IPS DF 4.7 (cell line): ENCODE measurements at regions not wholly inside any gene's neighbourhood (a gene's known extent, or its start where the extent isn't known, plus 50 kb on each side); places are given as distances from the start of the nearest gene placed in this dataset.
"Not testable (repeated sequence)": the region's sequence is repeated elsewhere in the genome, so short reads cannot be mapped to it uniquely, and the experiment has no call there.

ENCODE experiments used
- DNase-seq: peaks from one replicate; pipeline ENCODE4 v3.0.0-alpha.2; 2013; ENCODE audit warnings: low spot score; ENCODE audit errors: extremely low read depth

DNA sequence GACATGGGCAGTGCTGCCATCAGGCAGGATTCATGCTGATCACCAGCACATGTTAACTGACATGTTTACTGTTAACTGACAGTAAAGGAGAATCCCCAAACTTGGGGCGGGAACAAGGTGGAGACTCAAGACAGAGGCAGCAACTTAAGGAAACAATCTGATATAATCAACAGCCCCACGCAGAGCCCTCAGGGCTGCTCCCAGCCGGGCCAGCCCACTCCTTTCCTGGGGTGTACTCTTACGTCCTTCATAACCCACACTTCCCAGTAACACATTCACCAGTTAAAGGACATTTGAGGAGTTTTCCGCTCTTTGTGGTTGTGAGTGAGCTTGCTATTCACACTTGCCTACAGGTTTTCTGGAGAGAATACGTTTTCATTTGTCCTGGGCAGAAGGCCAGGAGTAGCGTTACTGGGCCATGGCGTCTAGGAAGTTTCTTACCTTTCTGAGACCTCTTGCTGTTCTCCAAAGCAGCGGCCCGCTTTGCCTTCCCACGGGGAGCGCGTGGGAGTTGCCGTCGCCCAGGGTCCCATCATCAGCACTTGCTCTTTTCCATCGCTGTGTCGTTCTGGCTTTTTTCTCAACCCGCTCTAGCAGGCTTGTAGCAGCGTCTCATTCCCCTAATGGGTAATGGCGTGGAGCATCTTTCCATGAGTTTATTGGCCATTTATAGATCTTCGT, 56.4 kb downstream of the FOXF2 start:
- no peak for DNase-seq

DNA sequence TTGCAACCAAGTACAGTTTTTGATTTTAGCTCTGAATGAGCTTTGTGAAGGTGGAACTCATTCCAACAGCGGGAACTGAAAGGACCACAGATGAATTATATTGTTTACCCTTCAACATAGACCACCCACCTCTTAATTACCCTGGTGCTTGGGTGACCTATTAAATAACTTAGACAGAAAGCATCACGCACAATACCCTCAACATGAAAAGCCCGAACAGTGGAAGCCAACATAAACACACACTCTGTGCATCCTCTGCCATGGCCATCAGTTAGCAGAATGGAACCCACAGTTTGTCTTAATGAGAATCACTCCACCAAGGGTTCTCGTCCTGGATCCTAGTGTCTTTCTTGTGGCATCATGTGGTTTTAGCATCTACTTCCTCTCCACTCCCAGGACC, 60.5 kb downstream of the FOXF2 start:
- DNase-seq, result no peak

DNA sequence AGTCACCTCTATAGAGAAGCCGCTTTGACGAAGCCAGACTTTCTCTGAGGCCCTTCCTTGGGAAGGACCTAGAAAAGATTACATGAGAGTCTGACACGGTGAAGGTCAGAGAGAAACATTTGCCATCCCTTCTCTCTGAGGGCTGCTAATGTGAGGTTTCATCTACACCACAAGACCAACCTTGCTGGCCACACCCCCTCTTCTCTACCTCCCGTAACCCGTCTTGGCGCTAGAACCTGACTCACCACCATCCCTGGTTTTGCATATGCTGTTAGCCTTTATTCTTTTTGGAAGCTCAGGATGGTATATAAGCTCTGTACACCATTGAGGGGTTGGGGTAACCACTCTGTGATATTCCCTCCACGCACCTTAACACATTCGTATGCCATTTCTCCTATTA, 63.6 kb downstream of the FOXF2 start:
- DNase-seq, result no peak

DNA sequence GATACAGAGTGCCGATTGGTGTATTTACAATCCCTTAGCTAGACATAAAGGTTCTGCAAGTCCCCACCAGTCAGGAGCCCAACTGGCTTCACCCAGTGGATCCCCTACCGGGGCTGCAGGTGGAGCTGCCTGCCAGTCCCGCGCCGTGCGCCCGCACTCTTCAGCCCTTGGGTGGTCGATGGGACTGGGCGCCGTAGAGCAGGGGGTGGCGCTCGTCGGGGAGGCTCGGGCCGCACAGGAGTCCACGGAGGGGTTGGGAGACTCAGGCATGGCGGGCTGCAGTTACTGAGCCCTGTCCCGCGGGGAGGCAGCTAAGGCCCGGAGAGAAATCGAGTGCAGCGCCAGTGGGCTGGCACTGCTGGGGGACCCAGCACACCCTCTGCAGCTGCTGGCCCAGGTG, 67.4 kb downstream of the FOXF2 start:
- DNase-seq, result not testable (repeated sequence)

DNA sequence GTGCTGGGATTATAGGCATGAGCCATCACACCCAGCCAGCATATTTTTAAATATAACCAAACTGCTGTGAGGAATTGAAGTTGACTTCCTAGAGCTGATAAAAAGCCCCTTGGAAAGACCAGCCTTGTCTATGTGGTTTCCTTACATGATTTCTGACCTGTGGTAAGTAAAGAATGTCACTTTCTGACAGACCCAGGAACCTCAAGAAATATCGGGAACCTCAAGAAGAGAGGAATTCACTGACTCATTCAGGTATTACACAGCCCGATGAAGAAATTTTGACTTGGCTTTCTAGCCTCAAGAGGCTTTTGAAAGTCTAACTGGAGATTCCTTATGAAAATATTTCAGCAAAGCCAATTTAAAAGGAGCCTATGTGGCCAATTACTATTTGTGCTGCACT, 71.8 kb downstream of the FOXF2 start:
- no peak for DNase-seq

DNA sequence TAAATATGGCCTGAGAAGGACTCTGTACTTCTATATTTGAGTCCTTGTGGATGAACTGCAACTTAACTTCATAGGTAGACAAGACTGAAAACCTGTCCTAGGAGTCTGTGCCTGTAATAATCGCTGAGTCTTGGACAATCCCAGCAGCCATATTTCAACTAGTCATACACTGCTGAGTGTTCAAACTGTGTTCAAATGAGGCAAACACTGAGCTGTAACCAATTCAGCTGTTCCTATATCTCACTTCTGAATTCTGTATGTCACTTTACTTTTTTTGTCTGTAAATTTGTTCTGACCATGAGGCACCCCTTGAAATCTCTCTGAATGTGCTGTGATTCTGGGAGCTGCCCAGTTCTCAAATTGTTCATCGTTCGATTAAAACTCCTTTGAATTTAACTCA, 72.4 kb downstream of the FOXF2 start:
- DNase-seq, result no peak

DNA sequence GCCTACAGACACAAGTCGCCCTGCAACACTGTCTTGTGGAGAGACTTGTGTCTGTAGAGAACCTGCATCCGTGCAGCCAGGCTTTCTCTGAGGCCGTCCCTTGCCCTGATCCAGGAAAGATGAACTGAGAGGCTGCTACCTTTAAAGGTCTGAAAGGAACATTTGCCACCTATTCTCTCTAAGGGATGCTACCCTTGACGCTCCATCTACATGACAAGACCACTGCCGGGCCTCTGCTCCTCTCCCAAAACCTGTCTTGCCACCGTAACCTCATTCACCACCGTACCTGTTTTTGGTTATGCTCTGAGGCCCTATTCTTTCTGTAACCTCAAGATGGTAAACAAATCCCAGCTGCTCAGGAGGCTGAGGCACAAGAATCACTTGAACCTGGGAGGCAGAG, 73.9 kb downstream of the FOXF2 start:
- DNase-seq, result no peak

DNA sequence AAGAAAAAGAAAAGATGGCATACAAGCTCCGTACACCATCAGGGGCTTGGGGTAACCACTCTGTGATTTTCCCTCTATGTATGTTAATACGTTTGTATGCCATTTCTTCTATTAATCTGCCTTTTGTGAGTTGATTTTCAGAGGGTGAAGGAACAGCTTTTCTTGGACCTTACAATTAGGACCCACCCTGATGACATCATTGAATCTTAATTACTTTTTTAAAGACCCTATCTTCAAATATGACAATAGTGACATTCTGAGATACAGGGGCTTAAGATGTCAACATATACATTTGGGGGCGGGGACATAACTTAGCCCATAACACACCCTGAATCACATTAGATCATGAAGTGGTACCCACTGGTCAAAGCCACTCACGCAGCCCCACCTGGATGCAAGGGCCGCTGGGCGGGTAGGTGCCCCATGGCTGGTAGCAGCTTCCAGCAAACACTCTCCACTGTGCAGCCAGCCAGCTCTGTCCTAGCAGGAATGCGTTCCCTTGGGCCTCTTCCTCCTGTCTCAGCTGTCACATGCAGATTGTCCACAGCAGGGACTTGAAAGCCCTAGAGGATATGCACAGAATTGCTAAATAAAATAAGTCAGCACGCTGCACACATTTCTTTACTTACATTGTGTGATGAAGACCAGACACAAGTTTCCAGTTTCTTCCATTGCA, 74.5 kb downstream of the FOXF2 start:
- DNase-seq, result no peak

DNA sequence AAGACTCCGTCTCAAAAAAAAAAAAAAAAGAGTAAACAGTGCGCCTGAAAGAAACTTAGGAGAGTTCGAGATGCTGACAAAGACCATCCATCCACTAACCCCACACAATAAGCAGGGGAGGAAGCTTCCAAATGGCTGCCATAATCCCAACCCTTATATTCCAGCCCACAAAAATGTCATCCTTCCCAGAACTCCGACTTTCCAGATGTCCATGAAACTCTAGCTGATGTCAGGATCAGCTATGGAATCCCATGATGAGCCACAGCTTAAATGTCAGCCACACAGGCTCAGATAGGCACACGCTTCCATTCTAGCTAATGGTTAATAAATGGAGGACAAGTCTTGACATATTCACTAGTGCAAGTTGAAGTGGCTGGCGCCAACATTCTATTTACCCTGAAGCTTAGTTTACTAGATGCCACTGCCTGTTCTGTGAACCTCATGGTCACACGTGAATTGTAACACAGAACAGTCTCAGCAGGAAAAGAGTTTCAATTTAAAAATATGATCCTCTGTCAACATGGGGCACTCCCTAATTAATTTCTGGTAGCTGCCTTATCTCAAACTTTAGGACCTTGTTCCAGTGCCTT, 75.5 kb downstream of the FOXF2 start:
- DNase-seq, result no peak

DNA sequence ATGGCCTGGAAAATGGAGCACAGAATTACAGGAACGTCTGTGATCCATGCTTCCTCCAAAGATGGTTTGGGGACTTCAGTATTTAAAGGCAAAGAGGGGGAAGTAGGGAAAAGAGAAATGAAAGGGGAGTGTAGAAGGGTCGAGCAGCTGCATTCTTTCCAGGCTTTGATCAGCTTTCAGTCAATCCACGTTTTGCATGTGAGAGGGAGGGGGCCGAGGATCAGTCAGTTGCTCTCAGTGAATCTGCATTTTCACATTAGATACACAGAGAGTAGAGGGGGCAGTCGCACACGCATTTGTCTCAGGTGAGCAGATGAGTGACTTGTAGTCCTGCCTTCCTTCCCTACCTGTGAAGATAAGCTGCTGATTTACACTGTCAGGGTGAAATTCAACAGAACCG, 78.8 kb downstream of the FOXF2 start:
- DNase-seq, result no peak

DNA sequence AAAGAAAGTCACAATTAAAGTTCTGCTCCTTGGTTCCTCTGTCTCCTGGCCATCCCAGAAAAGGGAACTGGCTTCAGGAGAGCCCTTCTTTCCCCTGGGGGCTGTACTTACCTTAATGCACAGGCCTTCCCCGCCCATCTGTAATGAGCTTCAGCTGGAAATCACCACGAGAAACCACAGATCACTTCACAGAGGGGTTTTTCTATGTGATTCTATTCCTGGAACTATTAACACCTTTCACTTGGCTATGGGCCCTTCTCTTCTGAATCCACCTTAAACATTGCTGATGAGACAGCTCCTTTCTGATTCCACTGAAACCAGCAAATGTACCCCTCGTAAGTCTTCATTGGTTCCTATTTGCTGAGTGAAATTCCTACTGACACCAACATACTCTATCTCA, 80.7 kb downstream of the FOXF2 start:
- no peak for DNase-seq

DNA sequence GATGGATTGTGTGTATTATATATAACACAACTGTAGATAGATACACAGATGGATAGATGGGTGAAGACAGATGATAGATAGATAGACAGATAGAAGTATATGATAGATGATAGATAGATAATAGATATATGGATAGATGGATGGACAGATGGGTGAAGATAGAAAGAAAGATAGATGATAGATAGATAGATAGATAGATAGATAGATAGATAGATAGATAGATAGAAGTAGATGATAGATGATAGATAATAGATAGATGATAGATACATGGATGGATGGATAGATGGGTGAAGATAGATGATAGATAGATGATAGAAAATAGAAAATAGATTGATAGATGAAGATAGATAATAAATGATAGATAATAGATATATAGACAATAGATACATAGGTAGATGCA, 83.3 kb downstream of the FOXF2 start:
- no peak for DNase-seq

DNA sequence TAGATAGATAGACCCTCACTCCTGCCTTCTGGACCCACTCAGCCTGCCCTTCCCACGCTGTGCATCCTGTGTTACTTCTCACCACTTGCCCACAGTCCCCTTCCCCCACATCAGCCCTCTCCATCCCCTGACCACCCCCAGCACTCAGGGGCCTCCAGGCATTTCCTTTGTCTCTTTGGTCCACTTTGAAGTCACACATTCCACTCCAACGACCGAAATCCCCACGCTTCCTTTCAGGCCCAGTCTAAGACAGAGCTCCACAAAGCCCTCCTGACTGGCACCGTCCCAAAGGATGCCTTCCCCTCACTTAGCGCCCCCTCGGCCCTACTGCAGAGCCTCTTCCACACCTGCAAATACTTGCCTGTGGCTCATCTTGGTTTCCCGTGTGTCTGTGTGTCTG, 83.8 kb downstream of the FOXF2 start:
- DNase-seq, result no peak

DNA sequence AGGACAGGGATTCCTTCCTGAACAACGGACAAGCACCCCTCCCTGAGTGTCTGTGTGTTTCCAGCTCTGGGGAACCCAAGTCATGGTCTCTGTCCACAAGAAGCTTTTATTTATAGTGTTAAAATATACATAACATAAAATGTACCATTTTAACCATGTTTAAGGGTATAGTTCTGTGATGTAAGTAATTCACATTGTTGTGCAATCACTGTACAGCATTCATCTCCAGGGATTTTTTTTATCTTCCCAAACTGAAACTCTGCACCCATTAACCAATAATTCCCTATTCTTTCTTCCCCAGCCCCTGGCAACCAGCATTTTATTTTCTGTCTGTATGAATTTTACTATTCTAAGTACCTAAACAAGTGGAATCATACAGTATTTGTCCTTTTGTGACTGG, 84.2 kb downstream of the FOXF2 start:
- DNase-seq, result no peak

DNA sequence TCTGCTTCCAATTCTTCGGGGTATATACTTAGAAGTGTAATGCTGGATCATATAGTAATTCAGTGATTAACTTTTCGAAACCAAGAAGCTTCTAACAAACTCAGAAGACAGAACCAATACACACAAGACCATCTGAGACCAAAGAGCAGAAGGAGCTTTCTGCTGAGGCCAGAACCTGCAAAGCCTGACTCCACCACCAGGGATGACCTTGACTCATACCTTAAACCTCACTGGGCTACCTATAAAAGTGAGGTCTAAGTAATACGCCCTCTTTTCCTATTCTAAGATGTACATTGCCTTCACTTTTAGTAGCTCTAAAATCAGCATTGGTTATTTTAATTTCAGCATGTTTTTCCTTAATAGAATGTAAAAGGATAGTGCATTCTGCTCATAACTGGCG, 84.8 kb downstream of the FOXF2 start:
- no peak for DNase-seq

DNA sequence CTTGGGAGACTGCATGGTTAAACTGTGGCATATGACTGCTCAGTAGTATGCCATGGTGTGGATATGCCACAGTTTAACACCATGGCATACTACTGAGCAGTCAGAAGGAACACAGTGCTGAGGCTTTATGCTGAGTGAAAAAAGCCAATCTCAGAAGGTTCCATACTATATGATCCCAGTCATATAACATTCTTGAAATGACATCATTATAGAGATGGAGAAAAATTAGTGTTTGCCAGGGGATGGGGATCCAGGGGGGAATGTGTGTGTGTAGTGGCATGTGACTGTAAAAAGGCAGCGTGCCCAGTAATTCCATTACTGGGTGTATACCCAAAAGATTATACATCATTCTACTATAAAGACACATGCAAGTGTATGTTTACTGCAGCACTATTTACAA, 85.8 kb downstream of the FOXF2 start:
- DNase-seq, result no peak

DNA sequence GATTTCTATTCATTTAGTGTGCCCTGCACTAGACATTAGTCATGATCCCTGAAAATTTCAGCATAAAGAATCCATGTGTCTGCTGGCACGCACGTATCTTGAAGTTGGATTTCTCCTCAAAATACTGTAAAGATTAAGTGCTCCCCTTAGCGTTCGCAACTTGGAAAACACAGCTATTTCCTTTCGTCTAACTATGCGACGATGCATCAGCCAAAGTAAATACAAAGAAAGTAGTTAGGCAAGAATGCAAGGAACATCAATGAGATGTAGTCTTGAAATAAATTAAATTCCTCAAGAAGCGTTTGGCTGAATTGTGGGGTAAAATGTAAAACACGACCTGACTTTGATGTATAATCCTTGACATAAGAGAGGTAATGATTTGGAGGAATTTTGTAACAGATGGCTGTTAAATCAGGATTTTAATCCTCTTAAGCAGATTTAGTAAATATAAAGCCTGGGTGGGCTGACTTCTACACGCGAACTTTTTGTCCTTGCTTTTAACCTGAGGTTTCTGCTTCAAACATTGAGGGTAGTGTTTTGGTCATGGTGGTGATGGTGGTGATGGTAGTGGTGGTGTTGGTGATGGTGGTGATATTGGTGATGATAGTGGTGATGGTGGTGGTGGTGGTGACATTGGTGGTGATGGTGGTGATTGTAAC, 88.2 kb downstream of the FOXF2 start:
- DNase-seq, result no peak

DNA sequence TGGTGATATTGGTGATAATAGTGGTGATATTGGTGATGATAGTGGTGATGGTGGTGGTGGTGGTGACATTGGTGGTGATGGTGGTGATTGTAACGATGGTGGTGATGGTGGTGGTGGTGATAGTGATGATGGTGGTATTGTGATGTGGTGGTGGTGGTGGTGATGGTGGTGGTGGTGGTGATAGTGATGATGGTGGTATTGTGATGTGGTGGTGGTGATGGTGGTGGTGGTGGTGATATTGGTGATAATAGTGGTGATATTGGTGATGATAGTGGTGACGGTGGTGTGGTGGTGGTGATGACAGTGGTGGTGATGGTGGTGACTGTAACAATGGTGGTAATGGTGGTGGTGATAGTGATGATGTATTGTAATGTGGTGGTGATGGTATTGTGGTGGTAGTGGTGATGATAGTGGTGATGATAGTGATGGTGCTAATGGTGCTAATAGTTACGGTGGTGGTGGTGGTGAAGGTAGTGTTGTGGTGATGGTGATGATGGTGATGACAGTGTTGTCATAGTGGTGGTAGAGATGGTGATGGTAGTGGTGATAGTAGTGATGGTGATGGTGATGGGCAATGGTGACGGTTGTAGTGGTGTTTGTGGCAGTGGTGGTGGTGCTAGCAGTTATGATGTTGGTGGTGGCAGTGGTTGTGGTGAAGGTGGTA, 88.9 kb downstream of the FOXF2 start:
- not testable (repeated sequence) for DNase-seq

DNA sequence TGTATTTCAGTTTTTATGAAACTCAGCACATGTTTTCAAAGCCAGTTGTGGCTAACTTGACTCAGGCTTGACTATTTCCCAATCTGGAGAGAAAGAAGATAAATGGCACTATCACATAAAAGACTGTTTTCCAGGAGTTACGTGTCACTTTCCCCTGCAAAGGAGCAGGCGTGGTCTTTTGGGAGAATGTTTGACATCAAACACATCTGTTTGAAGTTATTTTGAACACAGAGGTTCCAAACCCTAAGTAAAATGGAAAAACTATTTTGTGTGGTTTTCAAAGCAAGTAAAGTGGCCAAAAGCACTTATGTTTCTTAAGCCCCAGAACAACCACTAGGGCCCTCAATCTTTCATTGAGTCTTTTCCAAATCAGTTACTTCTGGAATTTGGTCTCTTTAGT, 89.7 kb downstream of the FOXF2 start:
- no peak for DNase-seq

DNA sequence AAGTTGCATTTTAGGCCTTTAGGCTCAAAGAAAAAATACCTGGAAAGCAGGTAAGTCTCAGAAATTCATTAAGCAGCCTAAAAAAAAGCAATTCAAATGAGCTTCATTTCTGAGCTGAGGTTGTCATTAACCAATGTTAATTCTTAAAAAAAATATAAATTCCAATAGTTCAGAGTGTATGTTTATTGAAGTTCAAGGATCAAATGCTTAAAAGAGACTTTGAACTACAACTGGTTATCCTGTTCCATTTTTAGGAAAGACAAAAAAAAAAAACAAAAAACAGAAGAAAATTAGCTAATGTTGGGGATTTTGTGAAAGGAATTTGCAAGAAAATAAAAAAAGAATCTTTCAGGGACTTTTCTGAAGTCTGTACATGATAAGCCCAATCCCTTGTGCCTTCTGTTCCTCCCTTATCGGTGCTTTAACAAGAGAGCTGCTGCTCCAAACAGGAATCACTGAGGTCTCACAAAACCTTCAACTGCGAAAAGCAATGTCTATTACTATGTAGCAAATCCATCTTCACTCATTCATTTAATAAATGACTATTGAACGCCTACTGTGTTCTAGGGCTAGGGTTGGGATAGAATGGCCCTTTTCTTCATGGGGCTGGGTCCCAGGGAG, 90.3 kb downstream of the FOXF2 start:
- no peak for DNase-seq

DNA sequence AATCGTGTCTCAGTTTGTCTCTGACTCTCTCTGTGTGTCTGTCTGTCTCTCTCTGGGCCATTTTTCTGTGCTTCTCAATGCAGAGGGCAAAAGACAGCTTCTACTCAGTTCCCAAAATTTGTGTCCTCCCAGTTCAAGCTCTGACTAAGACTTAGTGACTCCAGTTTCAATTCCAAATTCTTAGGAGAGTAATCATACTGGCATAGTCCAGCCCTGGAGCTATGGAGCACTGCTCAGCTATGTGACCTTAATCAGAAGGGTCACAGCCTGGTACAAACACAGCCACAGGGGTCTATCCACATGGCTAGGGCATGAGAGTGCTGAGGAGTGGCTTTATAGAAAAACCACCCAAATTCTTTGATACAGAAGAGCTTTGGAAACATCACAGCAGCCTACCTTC, 91.9 kb downstream of the FOXF2 start:
- no peak for DNase-seq
